HS-5 (cell line): ENCODE measurements at regions not wholly inside any gene's neighbourhood (a gene's known extent, or its start where the extent isn't known, plus 50 kb on each side); places are given as distances from the start of the nearest gene placed in this dataset.

Experiments used
- DNase-seq: peaks from one replicate; pipeline ENCODE4 v3.0.0-alpha.2; 2012; ENCODE audit warnings: low read depth

DNA sequence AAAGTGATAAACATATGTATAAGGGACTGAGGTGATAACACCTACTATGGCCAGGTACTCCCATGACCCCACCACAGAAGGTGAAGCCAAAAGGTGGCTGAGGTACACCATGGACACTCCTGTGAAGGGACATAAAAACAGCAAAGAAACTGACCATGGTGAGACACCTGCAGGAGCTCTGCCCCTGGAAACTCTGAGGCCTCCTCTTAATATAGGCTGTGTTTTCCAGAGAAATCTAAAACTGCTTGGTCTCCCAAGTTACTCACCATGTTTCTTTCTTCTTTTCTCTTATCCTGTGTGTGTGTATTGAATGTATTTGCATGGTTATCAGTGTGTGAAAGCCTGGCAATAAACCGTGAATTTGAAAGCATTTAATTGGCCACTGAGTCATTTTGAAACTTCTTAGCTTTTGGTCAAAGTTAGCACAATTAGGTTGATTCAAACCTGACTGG lies 739.3 kb upstream of the GCFC2 start:
- DNase-seq: no peak

DNA sequence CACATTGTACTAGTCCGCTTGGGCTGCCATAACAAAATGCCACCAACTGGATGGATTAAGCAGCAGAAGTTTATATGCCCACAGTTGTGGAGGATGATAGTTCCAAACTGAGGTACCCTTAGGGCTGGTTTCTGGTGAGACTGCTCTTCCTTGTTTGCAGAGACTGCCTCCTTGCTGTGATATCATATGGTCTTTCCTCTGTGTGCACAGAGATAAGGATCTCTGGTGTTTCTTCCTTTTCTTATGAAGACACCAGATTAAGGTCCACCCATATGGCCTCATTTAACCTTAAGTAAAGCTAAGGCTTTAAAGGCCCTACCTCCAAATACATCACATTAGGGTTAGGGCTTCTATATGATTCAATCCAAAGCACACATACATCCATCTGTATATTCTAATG lies 738.2 kb upstream of the GCFC2 start:
- no peak for DNase-seq

GRCh38 chr2:76447294-76447693 lies 736.6 kb upstream of the GCFC2 start:
- no peak for DNase-seq

DNA sequence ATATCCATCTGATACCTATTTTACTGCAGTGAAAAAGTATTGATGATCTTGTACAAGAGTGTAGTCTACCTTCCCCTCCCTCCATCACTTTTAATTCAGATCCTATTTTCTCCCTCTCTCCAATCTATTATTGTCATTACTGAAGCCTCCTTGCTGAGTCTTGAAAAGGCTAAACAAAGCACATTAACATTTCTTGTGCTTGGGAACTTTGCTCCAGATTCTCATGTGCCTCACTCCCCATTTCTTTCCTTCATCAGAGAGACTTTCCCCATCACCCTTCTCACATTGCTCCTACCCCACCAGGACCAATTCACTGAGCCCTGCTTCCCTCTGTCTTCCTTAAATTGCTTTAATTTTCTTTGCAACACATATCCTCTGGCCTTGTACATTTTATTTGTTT lies 736.2 kb upstream of the GCFC2 start:
- no peak for DNase-seq

DNA sequence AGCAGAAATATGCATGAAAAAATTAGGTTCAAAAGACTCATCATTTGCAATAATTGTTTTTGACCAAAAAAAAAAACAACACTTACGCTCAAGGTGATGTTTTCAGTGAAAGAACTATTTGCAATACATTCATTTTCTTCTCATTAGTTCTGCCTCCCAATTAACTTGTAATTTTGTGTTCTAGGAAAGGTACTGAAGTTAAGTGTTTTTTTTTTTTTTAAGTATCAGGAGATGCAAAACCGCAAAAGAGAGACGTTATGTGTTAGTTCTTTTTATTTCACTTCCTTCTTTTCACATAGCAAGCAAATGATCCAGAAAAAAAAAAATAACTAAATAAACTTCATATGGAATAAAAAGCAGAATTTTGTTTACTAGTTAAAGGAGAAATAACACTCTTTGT lies 735.2 kb upstream of the GCFC2 start:
- no peak for DNase-seq

- no peak for DNase-seq
Measured at GRCh38 chr2:76444732-76445131, 734.0 kb upstream of the GCFC2 start.

- no peak for DNase-seq
Measured at GRCh38 chr2:76437564-76437963, 726.8 kb upstream of the GCFC2 start.

- no peak for DNase-seq
Measured at GRCh38 chr2:76429374-76429773, 718.7 kb upstream of the GCFC2 start.

GRCh38 chr2:76427452-76427851 lies 716.7 kb upstream of the GCFC2 start:
- no peak for DNase-seq

DNA sequence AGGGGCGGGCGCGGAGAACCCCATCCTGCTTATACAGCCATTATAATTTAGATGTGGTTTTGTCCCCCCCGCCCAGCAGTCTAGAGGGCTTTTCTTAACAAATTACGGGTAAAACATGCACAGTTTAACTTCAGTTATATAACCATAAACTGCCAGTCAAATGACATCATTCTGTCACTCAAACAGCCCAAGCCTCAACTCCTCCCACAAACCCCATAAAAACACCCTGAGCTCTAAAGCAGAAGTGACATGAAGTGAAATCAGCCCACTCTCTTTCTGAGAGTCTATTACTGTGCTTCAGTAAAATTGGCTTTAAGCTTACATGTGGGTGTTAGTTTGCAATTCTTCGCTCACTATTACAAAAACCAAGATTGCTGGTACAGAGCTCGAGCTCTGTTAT lies 705.1 kb upstream of the GCFC2 start:
- no peak for DNase-seq

- DNase-seq: no peak
Measured at GRCh38 chr2:76413436-76413835, 702.7 kb upstream of the GCFC2 start.

GRCh38 chr2:76406134-76406855 lies 695.6 kb upstream of the GCFC2 start:
- no peak for DNase-seq

GRCh38 chr2:76393356-76393755 lies 682.6 kb upstream of the GCFC2 start:
- DNase-seq: no peak

- DNase-seq: no peak
Measured at GRCh38 chr2:76391678-76392077, 681.0 kb upstream of the GCFC2 start.

DNA sequence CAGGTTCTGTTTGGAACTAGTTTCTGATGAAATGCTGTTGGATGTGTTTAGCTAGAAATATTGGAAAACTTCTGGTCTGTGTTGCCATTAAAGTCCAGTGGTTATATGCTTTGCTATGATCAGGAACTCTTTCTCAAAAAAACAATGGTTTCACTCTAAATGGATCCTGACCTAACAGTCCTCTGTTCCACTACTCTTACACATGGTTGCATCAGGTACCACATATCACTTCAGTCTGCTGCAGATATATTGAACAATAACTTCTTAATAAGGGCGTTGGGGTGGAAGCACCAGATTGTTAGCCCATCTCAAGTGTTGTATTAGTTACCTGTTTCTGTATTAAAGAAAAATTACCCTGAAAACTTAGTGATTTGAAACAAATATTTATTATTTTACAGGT lies 676.6 kb upstream of the GCFC2 start:
- no peak for DNase-seq

- no peak for DNase-seq
Measured at GRCh38 chr2:76385943-76386342, 675.2 kb upstream of the GCFC2 start.

GRCh38 chr2:76381624-76382023 lies 670.9 kb upstream of the GCFC2 start:
- no peak for DNase-seq

DNA sequence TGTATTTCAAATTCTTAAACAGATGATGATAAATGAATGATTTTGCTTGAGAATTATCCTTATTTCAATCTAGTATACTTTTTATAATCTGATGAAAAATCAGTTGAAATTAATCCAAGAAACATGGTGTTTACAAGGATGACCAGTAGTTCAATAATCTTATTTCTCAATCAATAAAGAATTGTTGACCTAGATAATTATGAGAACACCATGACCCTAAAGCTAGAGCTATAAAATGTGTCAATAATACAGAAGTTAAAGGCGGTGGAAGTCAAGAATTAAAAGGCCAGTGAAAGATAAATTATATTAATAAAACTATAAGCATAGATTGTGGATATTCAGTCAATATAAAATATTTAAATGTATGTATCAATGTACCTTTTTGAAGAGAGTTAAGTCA lies 667.4 kb upstream of the GCFC2 start:
- no peak for DNase-seq

GRCh38 chr2:76341439-76341838 lies 630.7 kb upstream of the GCFC2 start:
- no peak for DNase-seq

- no peak for DNase-seq
Measured at GRCh38 chr2:76332871-76333270, 622.2 kb upstream of the GCFC2 start.

DNA sequence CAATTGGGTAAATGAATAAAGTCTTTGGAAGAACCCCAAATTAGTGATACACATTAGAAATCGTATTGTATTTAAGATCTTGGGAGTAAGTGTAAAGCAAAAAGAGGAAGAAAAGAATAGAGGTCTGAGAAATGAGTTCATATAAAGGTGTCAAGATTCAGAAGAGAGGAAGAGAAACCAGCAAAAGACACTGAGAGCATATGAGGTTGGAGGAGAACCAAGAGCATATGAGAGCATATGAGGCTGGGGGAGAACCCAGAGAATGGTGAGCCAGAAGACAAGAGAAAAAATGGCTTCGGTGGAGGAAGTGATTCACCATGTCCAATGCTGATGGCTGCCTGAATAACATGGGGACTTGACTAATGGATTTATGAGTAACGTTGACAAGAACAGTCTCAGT lies 620.1 kb upstream of the GCFC2 start:
- no peak for DNase-seq

DNA sequence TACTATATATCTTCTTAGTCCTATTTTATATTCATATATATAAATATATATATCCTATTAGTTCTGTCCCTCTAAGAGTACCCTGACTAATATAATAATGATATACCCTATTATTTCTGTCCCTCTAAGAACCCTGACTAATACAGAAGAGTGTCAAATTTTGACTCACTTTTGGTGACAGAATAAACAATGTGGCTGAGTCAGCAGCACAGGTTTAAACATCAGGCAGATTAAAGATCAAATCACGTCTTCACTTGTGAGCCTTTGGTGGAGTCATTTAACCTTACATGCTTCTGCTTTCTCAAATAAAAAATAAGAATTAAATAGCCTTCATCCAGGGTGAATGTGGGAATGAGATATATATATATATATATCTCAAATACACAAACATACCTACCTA lies 615.9 kb upstream of the GCFC2 start:
- no peak for DNase-seq

GRCh38 chr2:76323381-76323780 lies 612.7 kb upstream of the GCFC2 start:
- DNase-seq: no peak

DNA sequence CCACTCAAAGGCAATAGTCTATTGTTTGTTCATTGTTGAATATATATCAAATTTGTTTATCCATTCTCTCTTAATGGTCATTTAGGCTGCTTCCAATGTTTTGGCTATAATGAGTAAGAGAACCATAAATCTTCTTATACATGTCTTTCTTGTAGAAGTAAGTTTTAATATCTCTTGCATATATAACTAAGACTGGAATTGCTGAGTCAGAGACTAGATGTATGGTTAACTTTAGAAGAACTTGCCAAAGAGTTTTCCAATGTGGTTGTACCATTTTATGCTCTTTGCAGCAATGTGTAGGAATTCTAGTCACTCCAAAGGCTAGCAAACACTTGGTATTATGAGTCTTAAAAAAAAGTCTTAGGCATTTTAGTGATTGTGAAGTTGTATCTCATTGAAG lies 610.0 kb upstream of the GCFC2 start:
- no peak for DNase-seq
